ENCODE measurements at regions not wholly inside any gene's neighbourhood (a gene's known extent, or its start where the extent isn't known, plus 50 kb on each side); places are given as distances from the start of the nearest gene placed in this dataset.

- intact Hi-C loops (cut with micrococcal nuclease): no loop called here
- Mint-ChIP-seq H3K9me3 (peaks cover 5% of the 10 kb centered on the region), H3K27ac (no peak overlapping the region), H3K4me3 (no peak overlapping the region), H3K27me3 (no peaks in the 10 kb centered on the region), H3K4me1 (no peaks in the 10 kb centered on the region), H3K36me3 (ENCODE audit: low read depth) (no peaks in the 10 kb centered on the region)
- TF ChIP-seq CTCF (IDR thresholded peaks at IDR 0.05): no peak
- ChIA-PET CTCF (no interaction called here), POLR2A (no interaction called here)
- no peak for ATAC-seq (ENCODE audit: low read depth)
- no peak for DNase-seq
Observed at GRCh38 chr1:81160696-81161095, 640.0 kb upstream of the ADGRL2 start.

- H3K9me3 Mint-ChIP-seq: no peaks in the 10 kb centered on the region
- intact Hi-C loops (cut with micrococcal nuclease): no loop called here
- ATAC-seq (ENCODE audit: low read depth): no peak
- ChIA-PET CTCF (no interaction called here), POLR2A (no interaction called here)
- no peaks in the 10 kb centered on the region for H3K4me1 Mint-ChIP-seq
- no peak for DNase-seq
- H3K27ac Mint-ChIP-seq: no peak overlapping the region
- TF ChIP-seq CTCF (IDR thresholded peaks at IDR 0.05): no peak
- H3K36me3 Mint-ChIP-seq (ENCODE audit: low read depth): no peaks in the 10 kb centered on the region
- H3K27me3 Mint-ChIP-seq: no peaks in the 10 kb centered on the region
- no peak overlapping the region for H3K4me3 Mint-ChIP-seq
Observed at GRCh38 chr1:81158592-81158991, 642.1 kb upstream of the ADGRL2 start.

GRCh38 chr1:81157686-81158085 is 643.0 kb upstream of the ADGRL2 start:
- no peaks in the 10 kb centered on the region for H3K4me1 Mint-ChIP-seq
- H3K4me3 Mint-ChIP-seq: no peak overlapping the region
- ChIA-PET POLR2A (no interaction called here), CTCF (no interaction called here)
- no peak overlapping the region for H3K27ac Mint-ChIP-seq
- H3K36me3 Mint-ChIP-seq (ENCODE audit: low read depth): no peaks in the 10 kb centered on the region
- no peak for ATAC-seq (ENCODE audit: low read depth)
- DNase-seq: no peak
- TF ChIP-seq CTCF (IDR thresholded peaks at IDR 0.05): no peak
- intact Hi-C loops (cut with micrococcal nuclease): no loop called here
- H3K27me3 Mint-ChIP-seq: no peaks in the 10 kb centered on the region
- no peaks in the 10 kb centered on the region for H3K9me3 Mint-ChIP-seq

GRCh38 chr1:81156887-81157286 is 643.8 kb upstream of the ADGRL2 start:
- Mint-ChIP-seq H3K4me3 (no peak overlapping the region), H3K27me3 (no peaks in the 10 kb centered on the region), H3K27ac (no peak overlapping the region), H3K9me3 (no peaks in the 10 kb centered on the region), H3K36me3 (ENCODE audit: low read depth) (no peaks in the 10 kb centered on the region), H3K4me1 (no peaks in the 10 kb centered on the region)
- DNase-seq: no peak
- ATAC-seq (ENCODE audit: low read depth): no peak
- no peak for TF ChIP-seq CTCF (IDR thresholded peaks at IDR 0.05)
- POLR2A ChIA-PET: no interaction called here
- intact Hi-C loops (cut with micrococcal nuclease): no loop called here
- CTCF ChIA-PET: no interaction called here

GRCh38 chr1:81155131-81155530 is 645.6 kb upstream of the ADGRL2 start:
- ChIA-PET POLR2A (no interaction called here), CTCF (no interaction called here)
- Mint-ChIP-seq H3K4me1 (no peaks in the 10 kb centered on the region), H3K4me3 (no peak overlapping the region), H3K9me3 (no peaks in the 10 kb centered on the region), H3K27me3 (no peaks in the 10 kb centered on the region), H3K36me3 (ENCODE audit: low read depth) (no peaks in the 10 kb centered on the region), H3K27ac (no peak overlapping the region)
- DNase-seq (no peak), ATAC-seq (ENCODE audit: low read depth) (no peak)
- intact Hi-C loops (cut with micrococcal nuclease): no loop called here
- no peak for TF ChIP-seq CTCF (IDR thresholded peaks at IDR 0.05)
